T-helper 2 cell (primary cell): ENCODE measurements at regions not wholly inside any gene's neighbourhood (a gene's known extent, or its start where the extent isn't known, plus 50 kb on each side); places are given as distances from the start of the nearest gene placed in this dataset.

Experiments
- DNase-seq, 5 experiments: peaks; one replicate each; pipeline versions ENCODE4 v3.0.0 to v3.0.0-alpha.2; 2012 to 2022

DNA sequence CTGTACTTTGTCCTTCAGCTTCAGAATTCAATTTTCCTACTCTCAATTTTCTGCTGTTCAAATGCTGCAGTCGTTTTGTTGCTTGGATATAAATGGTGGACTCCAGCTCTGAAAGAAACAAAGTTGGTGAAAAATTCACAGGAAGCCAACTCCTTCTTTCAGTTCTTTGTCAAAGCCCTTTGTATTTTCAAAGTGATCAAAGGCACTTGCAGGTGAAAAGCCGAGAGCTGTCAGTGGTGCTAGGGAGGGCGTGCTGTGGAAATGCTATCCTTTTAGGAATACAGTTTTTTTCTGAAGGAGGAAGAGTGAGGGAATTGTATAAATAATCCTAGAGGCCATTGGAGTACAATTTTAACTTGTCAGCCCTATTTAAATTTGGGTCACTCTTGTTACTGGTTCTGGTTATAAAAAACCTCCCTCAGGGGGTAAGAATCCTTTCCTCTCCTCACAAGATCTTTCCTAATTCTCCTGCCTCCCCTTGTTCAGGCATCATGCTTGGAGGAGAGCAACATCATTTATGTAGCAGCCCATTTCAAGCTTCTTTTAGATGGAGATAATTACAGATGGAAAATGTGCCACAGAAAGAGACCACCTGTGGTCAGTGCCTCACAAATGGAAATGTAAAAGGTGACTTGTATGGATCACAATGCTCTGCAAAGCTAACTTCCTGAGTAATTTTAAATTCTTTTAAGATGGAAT lies 62.5 kb upstream of the GHR start:
- no peak for DNase-seq

DNA sequence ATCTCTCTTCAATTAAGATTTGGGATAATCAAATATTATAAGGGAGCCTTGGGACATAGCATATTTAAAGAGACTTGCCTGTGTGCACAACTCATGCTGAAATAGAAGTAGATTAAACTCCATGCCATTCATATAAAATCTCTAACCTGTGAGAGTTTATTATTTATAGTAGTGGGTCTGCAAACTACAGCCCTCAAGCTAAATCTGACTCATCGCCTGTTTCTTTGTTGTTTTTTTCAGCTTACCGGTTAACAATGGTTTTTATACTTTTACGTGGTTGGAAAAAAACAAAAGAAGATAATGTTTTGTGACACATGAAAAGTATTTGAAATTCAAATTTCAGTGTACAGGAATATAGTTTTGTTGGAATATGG lies 61.9 kb upstream of the GHR start:
- DNase-seq, result no peak

DNA sequence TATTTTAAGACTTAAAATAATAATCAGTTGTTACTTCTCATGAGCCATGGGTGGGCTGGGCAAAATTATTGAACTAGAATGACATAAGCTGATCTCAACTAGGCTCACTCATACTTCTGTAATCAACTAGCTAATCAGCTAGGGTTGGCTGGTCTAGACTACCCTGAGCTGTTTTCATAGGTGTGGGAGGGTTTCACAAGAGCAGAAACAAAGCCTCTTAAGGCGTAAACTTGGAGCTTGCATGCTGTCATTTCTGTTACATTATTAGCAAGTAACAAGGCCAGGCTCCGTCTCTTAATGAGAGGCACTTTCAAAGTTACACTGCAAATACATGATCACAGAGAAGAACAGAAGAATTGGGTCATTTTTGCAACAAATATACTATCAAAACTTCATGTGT lies 57.2 kb upstream of the GHR start:
- no peak for DNase-seq
